HEK293T (cell line): ENCODE measurements at regions not wholly inside any gene's neighbourhood (a gene's known extent, or its start where the extent isn't known, plus 50 kb on each side); places are given as distances from the start of the nearest gene placed in this dataset.

Experiments used
- CTCF ChIA-PET: fragments of 350-600 bp; formaldehyde crosslinking; extraction: SDS; loops from one replicate; lab custom pipeline; 2021; ENCODE audit warnings: antibody characterized with exemption, inconsistent platforms; lab: Yijun Ruan, JAX
- POLR2A ChIA-PET: fragments of 350-600 bp; formaldehyde crosslinking; extraction: SDS; loops from one replicate; lab custom pipeline; 2020; ENCODE audit warnings: antibody characterized with exemption, inconsistent platforms; lab: Yijun Ruan, JAX
- DNase-seq: peaks from one replicate; pipeline ENCODE4 v3.0.0; 2012; ENCODE audit warnings: mixed read lengths; ENCODE audit errors: extremely low spot score
- ARNT ChIP-seq: fragments of 450-650 bp; IDR thresholded peaks from 2 replicates; pipeline ENCODE4 v1.6.1; 2017; ENCODE audit warnings: mild to moderate bottlenecking
- BHLHE40 ChIP-seq: fragments of 450-650 bp; IDR thresholded peaks from 2 replicates; pipeline ENCODE4 v1.6.1; 2016; ENCODE audit warnings: mild to moderate bottlenecking, moderate library complexity, borderline replicate concordance
- CTBP1 ChIP-seq: fragments of 450-650 bp; IDR thresholded peaks from 2 replicates; pipeline ENCODE4 v1.6.1; 2016; ENCODE audit warnings: borderline replicate concordance
- ELF4 ChIP-seq: fragments of 450-650 bp; IDR thresholded peaks from 2 replicates; pipeline ENCODE4 v1.6.1; 2017; ENCODE audit warnings: antibody characterized with exemption
- FOXA1 ChIP-seq: fragments of 450-650 bp; IDR thresholded peaks from 2 replicates; pipeline ENCODE4 v1.6.1; 2016; ENCODE audit warnings: mild to moderate bottlenecking
- FOXK2 ChIP-seq: fragments of 450-650 bp; IDR thresholded peaks from 2 replicates; pipeline ENCODE4 v1.6.1; 2016; ENCODE audit warnings: mild to moderate bottlenecking
- FOXM1 ChIP-seq: fragments of 450-650 bp; IDR thresholded peaks from 2 replicates; pipeline ENCODE4 v1.6.1; 2017; ENCODE audit warnings: mild to moderate bottlenecking, borderline replicate concordance
- HDGF ChIP-seq: fragments of 450-650 bp; IDR thresholded peaks from 2 replicates; pipeline ENCODE4 v1.6.1; 2017; ENCODE audit warnings: antibody characterized with exemption, borderline replicate concordance
- L3MBTL2 ChIP-seq: fragments of 450-650 bp; conservative IDR thresholded peaks from 2 replicates; pipeline ENCODE4 v1.6.1; 2016; ENCODE audit warnings: mild to moderate bottlenecking
- LEF1 ChIP-seq: fragments of 450-650 bp; IDR thresholded peaks from 2 replicates; pipeline ENCODE4 v1.6.1; 2017; ENCODE audit warnings: mild to moderate bottlenecking, borderline replicate concordance
- NFRKB ChIP-seq: fragments of 450-650 bp; IDR thresholded peaks from 2 replicates; pipeline ENCODE4 v1.6.1; 2016; ENCODE audit warnings: mild to moderate bottlenecking, moderate library complexity
- SP1 ChIP-seq: fragments of 450-650 bp; IDR thresholded peaks from 2 replicates; pipeline ENCODE4 v1.6.1; 2017
- SUZ12 ChIP-seq: fragments of 450-650 bp; IDR thresholded peaks from 2 replicates; pipeline ENCODE4 v1.6.1; 2016; ENCODE audit warnings: mild to moderate bottlenecking
- TARDBP ChIP-seq: fragments of 450-650 bp; IDR thresholded peaks from 2 replicates; pipeline ENCODE4 v1.6.1; 2016
- ZNF384 ChIP-seq: fragments of 450-650 bp; IDR thresholded peaks from 2 replicates; pipeline ENCODE4 v1.6.1; 2016
- TF ChIP-seq, protein P1 (sequence below): fragments of 450-650 bp; IDR thresholded peaks from 2 replicates; pipeline ENCODE4 v1.6.1; 2016

DNA sequence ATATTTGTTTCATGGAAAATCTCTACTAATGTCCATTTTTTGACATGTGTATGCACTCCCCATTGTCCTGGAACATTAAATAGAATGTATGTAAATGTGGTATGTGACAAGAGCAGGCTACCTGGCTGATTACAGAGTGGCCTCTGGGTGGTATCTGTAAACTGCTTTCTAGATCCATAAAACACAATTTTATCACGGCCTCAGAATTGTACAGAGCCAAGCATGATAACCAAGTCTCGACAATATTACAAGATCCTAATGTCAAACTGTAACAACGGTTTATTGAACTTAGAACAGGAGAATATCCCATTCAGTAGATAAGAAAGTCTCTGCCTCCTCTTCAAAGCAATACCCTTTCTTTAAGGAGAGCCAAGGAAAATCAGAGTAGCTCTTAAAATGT lies 212.4 kb downstream of the PCDH7 start:
- POLR2A ChIA-PET: no interaction called here
- CTCF ChIA-PET: no interaction called here
- TF ChIP-seq TARDBP (no peak), L3MBTL2 (no peak), NFRKB (no peak), SP1 (no peak), CTBP1 (no peak), ARNT (no peak), HDGF (no peak), SUZ12 (no peak), FOXA1 (no peak), ELF4 (no peak), LEF1 (no peak), FOXM1 (no peak), ZNF384 (no peak), FOXK2 (no peak), BHLHE40 (no peak)
- TF ChIP-seq, protein P1, sequence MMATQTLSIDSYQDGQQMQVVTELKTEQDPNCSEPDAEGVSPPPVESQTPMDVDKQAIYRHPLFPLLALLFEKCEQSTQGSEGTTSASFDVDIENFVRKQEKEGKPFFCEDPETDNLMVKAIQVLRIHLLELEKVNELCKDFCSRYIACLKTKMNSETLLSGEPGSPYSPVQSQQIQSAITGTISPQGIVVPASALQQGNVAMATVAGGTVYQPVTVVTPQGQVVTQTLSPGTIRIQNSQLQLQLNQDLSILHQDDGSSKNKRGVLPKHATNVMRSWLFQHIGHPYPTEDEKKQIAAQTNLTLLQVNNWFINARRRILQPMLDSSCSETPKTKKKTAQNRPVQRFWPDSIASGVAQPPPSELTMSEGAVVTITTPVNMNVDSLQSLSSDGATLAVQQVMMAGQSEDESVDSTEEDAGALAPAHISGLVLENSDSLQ: no peak
- DNase-seq: no peak

DNA sequence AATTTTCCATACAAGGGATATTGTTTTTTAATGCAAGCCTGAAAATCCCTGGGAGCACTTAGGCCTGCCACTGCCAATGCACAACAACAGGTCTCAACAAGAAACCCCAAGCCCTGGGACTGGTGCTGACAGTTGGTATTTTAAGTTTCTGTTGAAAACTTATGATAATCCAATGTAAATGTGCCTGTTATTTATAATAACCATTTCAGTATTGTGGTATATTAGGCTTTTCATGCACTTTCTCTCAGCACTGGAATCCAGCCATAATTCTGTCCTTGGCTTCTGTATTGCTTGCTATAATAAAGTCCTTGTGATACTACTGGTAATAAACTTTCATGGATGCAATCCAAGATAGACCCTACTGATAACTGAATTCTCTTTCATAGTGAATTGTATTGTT lies 218.9 kb downstream of the PCDH7 start:
- CTCF ChIA-PET: no interaction called here
- no peak for DNase-seq
- POLR2A ChIA-PET: no interaction called here
- TF ChIP-seq ZNF384: no peak
- no peak for TF ChIP-seq FOXK2

DNA sequence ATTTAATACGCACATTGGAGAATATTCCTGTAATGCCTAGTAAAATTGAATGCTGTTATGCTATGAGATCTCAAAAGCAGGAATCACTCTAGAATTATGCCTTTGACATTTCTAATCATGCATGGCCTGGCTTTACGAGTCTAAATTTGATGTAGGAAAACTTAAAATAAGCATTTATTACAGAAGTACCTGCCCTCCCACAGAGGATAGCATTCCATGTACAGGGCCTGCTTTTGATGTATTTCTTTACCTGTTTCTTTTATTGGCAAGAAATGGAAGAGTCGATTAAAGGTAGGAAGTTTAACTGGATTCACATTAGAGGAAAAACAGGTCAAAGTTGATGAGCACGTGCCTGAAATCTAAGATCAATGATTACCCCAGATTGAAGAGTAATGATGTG lies 219.5 kb downstream of the PCDH7 start:
- ChIA-PET POLR2A (no interaction called here), CTCF (no interaction called here)
- DNase-seq: no peak
- TF ChIP-seq HDGF: no peak
- TF ChIP-seq, protein P1: peak; percentile 39

DNA sequence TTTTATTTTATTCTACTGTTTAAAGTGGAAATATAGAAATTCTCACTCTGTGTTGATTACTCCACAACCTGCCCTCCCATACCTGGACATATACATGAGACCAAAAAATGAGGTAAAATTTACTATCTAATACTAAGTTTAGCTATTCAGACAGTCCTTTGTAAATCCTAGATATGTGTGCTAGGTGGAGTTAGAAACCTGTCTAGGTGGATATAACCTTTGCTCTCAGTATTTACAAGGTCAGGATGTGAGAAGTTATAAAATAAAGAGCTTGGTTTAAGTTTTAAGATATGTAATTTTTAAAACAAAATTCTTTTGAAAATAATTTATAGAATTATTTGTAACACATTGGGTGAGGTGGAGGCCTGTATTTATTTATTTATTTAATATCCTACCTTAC lies 221.5 kb downstream of the PCDH7 start:
- CTCF ChIA-PET: no interaction called here
- DNase-seq: no peak
- POLR2A ChIA-PET: no interaction called here
- TF ChIP-seq L3MBTL2 (no peak), FOXK2 (no peak), TARDBP (no peak), FOXA1 (no peak), CTBP1 (no peak), BHLHE40 (no peak), HDGF (no peak), LEF1 (no peak), FOXM1 (no peak), NFRKB (no peak), SP1 (no peak), SUZ12 (no peak), ELF4 (no peak), ARNT (no peak), ZNF384 (no peak)
- TF ChIP-seq, protein P1: no peak

DNA sequence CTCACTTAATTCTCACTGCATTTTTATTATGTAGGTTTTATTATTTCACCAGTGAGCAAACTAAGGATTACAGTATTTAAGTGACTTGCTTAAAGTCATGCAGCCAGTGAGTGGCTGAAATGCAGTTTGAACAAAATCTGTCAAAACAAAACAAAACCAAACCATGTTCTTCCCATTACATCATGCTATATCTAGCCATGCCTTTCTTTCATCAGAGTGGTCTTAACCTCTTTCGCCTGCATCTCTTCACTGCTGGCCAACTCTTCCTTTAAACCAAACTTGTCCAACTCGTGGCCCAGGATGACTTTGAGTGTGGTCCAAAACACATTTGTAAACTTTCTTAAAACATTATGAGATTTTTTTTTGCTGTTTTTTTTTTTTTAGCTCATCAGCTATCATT lies 223.2 kb downstream of the PCDH7 start:
- POLR2A ChIA-PET: interaction anchor here (1.0 kb wide), 1 partner anchor 224 kb away, joined by 3 read pairs; no protein-coding TSS in a partner anchor
- CTCF ChIA-PET: no interaction called here
- no peak for DNase-seq
- no peak for TF ChIP-seq FOXM1
- no peak for TF ChIP-seq BHLHE40
- TF ChIP-seq TARDBP: no peak
- no peak for TF ChIP-seq FOXK2
- TF ChIP-seq, protein P1: no peak

DNA sequence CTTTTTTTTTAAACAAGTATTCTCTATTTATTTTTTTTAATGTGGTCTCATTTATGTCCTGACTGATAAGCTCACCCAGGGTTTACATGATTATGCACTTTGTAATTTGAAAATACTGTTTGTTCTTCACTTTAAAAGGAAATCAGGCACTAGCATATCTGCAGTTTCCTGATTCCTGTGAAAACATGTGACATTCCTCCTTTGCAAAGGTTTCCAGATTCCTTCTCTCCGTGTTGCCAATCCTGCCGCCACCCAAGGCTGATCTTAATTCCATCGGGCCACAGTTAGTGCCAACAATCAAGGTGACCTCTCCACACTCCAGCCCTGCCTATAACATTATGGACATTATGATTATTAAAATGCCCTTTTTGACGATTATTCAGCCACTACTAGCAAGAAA lies 225.4 kb downstream of the PCDH7 start:
- TF ChIP-seq, protein P1: no peak
- TF ChIP-seq ARNT: no peak
- no peak for TF ChIP-seq FOXM1
- POLR2A ChIA-PET: interaction anchor here (1.2 kb wide), 1 partner anchor 228 kb away, joined by 4 read pairs; no protein-coding TSS in a partner anchor
- DNase-seq: no peak
- CTCF ChIA-PET: interaction anchor here (0.6 kb wide), 1 partner anchor 1524 kb away, joined by 5 read pairs; no protein-coding TSS in a partner anchor
